Peyer's patch (tissue), 4 donors: ENCODE measurements at regions not wholly inside any gene's neighbourhood (a gene's known extent, or its start where the extent isn't known, plus 50 kb on each side); places are given as distances from the start of the nearest gene placed in this dataset.

ENCODE experiments used
- POLR2A ChIP-seq, 2 donors: fragments of 450-650 bp; IDR thresholded peaks; one replicate each; pipeline ENCODE4 v1.5.1; 2017; ENCODE audit warnings: antibody characterized with exemption in 2 of 2, mild to moderate bottlenecking in 2 of 2, moderate library complexity in 2 of 2
- TF ChIP-seq, protein P1 (sequence below), 6 experiments: fragments of 450-650 bp in 4 of 6; fragments of 200-600 bp in 2 of 6; sonication (generic) in 1 of 6; IDR thresholded peaks; one replicate each; pipeline ENCODE4 v1.5.1; 2017 to 2019; ENCODE audit warnings: antibody characterized with exemption in 6 of 6, mild to moderate bottlenecking in 3 of 6, moderate library complexity in 1 of 6

DNA sequence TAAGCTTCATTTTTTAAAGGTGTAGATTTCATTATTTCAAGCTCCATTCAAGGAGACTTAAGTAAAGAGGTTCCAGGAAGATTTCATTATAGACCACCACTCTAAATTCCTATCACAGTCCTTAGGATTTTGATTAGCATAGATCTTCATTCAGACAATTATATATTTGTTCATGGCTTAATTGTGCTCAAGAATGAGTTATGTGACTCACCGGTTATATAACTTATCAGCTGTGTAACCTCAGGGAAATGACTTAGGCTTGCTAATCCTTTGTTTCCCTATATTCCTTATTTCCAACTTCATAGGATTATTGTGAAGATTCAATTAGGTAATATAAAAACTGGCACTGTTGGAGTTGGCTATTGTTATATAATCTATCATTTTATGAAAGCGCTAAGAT is 632.8 kb upstream of the SPRY2 start:
- no peak for TF ChIP-seq POLR2A (IDR thresholded peaks at IDR 0.05)
- TF ChIP-seq, protein P1, sequence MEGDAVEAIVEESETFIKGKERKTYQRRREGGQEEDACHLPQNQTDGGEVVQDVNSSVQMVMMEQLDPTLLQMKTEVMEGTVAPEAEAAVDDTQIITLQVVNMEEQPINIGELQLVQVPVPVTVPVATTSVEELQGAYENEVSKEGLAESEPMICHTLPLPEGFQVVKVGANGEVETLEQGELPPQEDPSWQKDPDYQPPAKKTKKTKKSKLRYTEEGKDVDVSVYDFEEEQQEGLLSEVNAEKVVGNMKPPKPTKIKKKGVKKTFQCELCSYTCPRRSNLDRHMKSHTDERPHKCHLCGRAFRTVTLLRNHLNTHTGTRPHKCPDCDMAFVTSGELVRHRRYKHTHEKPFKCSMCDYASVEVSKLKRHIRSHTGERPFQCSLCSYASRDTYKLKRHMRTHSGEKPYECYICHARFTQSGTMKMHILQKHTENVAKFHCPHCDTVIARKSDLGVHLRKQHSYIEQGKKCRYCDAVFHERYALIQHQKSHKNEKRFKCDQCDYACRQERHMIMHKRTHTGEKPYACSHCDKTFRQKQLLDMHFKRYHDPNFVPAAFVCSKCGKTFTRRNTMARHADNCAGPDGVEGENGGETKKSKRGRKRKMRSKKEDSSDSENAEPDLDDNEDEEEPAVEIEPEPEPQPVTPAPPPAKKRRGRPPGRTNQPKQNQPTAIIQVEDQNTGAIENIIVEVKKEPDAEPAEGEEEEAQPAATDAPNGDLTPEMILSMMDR (IDR thresholded peaks at IDR 0.05) = no peak
